A673 (cell line): ENCODE measurements at regions not wholly inside any gene's neighbourhood (a gene's known extent, or its start where the extent isn't known, plus 50 kb on each side); places are given as distances from the start of the nearest gene placed in this dataset.

Experiments
- EZH2 ChIP-seq: fragments of 200-600 bp; sonication (generic); IDR thresholded peaks from 2 replicates; pipeline ENCODE4 v1.6.1; 2017; ENCODE audit warnings: borderline replicate concordance, low read depth, mild to moderate bottlenecking, mixed read lengths, antibody characterized with exemption, low read length; ENCODE audit not compliant: poor library complexity, severe bottlenecking
- TF ChIP-seq, protein P1 (sequence below): fragments of 300-800, 200-600 bp; sonication (generic); conservative IDR thresholded peaks from 2 replicates; pipeline ENCODE4 v1.5.1; 2017; ENCODE audit warnings: low read depth, mild to moderate bottlenecking, antibody characterized with exemption, low read length, moderate library complexity, mixed read lengths

GRCh38 chr7:109694149-109695071 lies 1124.7 kb downstream of the DNAJB9 start:
- TF ChIP-seq, protein P1, sequence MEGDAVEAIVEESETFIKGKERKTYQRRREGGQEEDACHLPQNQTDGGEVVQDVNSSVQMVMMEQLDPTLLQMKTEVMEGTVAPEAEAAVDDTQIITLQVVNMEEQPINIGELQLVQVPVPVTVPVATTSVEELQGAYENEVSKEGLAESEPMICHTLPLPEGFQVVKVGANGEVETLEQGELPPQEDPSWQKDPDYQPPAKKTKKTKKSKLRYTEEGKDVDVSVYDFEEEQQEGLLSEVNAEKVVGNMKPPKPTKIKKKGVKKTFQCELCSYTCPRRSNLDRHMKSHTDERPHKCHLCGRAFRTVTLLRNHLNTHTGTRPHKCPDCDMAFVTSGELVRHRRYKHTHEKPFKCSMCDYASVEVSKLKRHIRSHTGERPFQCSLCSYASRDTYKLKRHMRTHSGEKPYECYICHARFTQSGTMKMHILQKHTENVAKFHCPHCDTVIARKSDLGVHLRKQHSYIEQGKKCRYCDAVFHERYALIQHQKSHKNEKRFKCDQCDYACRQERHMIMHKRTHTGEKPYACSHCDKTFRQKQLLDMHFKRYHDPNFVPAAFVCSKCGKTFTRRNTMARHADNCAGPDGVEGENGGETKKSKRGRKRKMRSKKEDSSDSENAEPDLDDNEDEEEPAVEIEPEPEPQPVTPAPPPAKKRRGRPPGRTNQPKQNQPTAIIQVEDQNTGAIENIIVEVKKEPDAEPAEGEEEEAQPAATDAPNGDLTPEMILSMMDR = no peak
- TF ChIP-seq EZH2 = no peak
